Breast epithelium (tissue), 4 donors: ENCODE measurements at regions not wholly inside any gene's neighbourhood (a gene's known extent, or its start where the extent isn't known, plus 50 kb on each side); places are given as distances from the start of the nearest gene placed in this dataset.

Source experiments
- DNase-seq, 2 donors: peaks; one replicate each; pipeline ENCODE4 v3.0.0-alpha.2; 2019; ENCODE audit warnings: low spot score in 2 of 2
- H3K27ac ChIP-seq, 2 donors: fragments of 200-600 bp; sonication (generic) in 1 of 2; one replicate each; pipeline ENCODE4 v1.5.1; 2016 to 2019; ENCODE audit warnings: mild to moderate bottlenecking in 1 of 2
- H3K27me3 ChIP-seq, 2 donors: fragments of 200-600 bp; sonication (generic) in 1 of 2; one replicate each; pipeline versions ENCODE4 v1.5.1 to v1.6.0; 2017 to 2019; ENCODE audit warnings: control low read depth in 1 of 2, mild to moderate bottlenecking in 1 of 2
- H3K36me3 ChIP-seq: fragments of 200-600 bp; one replicate; pipeline ENCODE4 v1.5.1; 2019
- H3K4me1 ChIP-seq, 2 donors: fragments of 200-600 bp; sonication (generic); one replicate each; pipeline ENCODE4 v1.5.1; 2016 to 2019; ENCODE audit warnings: control low read depth in 1 of 2
- H3K4me3 ChIP-seq, 3 donors: fragments of 200-600 bp; sonication (generic); 1 replicate in 2 of 3; 2 replicates in 1 of 3; pipeline ENCODE4 v1.5.1; 2016 to 2019; ENCODE audit warnings: mild to moderate bottlenecking in 3 of 3, moderate library complexity in 2 of 3
- H3K9me3 ChIP-seq, 2 donors: fragments of 200-600 bp; sonication (generic) in 1 of 2; one replicate each; pipeline ENCODE4 v1.5.1; 2016 to 2019; ENCODE audit warnings: control low read depth in 1 of 2
- POLR2A ChIP-seq: fragments of 450-650 bp; IDR thresholded peaks from one replicate; pipeline ENCODE4 v1.6.1; 2016; ENCODE audit warnings: antibody characterized with exemption, mild to moderate bottlenecking, moderate library complexity
- POLR2AphosphoS5 ChIP-seq, 3 donors: sonication (generic); formaldehyde crosslinking; IDR thresholded peaks; one replicate each; pipeline ENCODE4 v1.6.1; 2017; ENCODE audit warnings: antibody characterized with exemption in 3 of 3
- intact Hi-C: fragments of 100-400 bp; cut with DNase I; formaldehyde crosslinking; loops from one replicate; pipeline ENCODE4 v1.15.1; 2023; ENCODE audit warnings: low total_unique reads
- TF ChIP-seq, protein P1 (sequence below), 3 donors: fragments of 450-650 bp; IDR thresholded peaks; one replicate each; pipeline ENCODE4 v1.5.1; 2016 to 2017; ENCODE audit warnings: antibody characterized with exemption in 3 of 3, mild to moderate bottlenecking in 3 of 3, moderate library complexity in 3 of 3

DNA sequence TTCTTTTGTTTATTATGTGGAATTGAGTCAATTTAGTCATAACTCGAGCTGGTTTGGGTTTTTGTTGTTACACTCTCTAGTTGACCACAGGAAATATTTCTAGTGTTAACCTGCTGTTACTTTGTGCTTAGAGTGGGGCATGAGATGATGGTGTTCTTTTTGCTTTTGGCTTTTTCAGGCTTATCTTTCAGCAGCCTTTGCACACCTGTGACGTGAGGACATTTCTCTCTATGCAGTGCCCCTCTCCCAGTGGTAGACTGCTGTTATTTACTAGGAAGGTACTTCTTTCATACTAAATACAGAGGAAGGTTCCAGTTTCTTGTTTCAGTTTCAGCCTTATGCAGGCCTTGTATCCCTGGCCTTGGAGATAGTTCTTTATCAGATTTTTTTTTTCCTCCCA is 766.8 kb upstream of the MAN1A1 start:
- no peak for DNase-seq
- no peaks in the 10 kb centered on the region for H3K36me3 ChIP-seq
- H3K27ac ChIP-seq = no peak overlapping the region
- H3K27me3 ChIP-seq = no peaks in the 10 kb centered on the region
- TF ChIP-seq POLR2A = no peak
- no peak for TF ChIP-seq POLR2AphosphoS5 (IDR thresholded peaks at IDR 0.05)
- TF ChIP-seq, protein P1, sequence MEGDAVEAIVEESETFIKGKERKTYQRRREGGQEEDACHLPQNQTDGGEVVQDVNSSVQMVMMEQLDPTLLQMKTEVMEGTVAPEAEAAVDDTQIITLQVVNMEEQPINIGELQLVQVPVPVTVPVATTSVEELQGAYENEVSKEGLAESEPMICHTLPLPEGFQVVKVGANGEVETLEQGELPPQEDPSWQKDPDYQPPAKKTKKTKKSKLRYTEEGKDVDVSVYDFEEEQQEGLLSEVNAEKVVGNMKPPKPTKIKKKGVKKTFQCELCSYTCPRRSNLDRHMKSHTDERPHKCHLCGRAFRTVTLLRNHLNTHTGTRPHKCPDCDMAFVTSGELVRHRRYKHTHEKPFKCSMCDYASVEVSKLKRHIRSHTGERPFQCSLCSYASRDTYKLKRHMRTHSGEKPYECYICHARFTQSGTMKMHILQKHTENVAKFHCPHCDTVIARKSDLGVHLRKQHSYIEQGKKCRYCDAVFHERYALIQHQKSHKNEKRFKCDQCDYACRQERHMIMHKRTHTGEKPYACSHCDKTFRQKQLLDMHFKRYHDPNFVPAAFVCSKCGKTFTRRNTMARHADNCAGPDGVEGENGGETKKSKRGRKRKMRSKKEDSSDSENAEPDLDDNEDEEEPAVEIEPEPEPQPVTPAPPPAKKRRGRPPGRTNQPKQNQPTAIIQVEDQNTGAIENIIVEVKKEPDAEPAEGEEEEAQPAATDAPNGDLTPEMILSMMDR (IDR thresholded peaks at IDR 0.05) = no peak
- intact Hi-C loops = no loop called here
- no peaks in the 10 kb centered on the region for H3K9me3 ChIP-seq
- H3K4me3 ChIP-seq = no peak overlapping the region
- H3K4me1 ChIP-seq = no peaks in the 10 kb centered on the region

DNA sequence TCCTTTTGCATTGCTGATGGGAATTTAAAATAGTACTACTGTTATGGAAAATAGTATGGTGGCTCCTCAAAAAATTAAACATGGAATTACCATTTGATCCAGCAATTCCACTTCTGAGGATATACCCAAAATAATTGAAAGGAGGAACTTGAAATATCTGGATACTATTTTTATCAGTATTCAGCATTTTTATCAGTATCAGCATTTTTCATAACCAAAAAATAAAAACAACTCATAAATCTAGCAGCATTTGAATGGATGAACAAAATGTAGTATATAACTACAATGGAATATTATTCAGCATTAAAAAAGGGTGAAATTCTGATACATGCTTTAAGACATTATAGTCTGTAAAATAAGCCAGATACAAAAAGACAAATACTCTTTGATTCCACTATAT is 763.4 kb upstream of the MAN1A1 start:
- Histone ChIP-seq H3K27me3 (no peaks in the 10 kb centered on the region), H3K36me3 (no peaks in the 10 kb centered on the region), H3K4me3 (no peak overlapping the region), H3K9me3 (no peaks in the 10 kb centered on the region), H3K4me1 (no peaks in the 10 kb centered on the region), H3K27ac (no peak overlapping the region)
- intact Hi-C loops = no loop called here
- no peak for TF ChIP-seq POLR2AphosphoS5 (IDR thresholded peaks at IDR 0.05)
- DNase-seq = no peak

DNA sequence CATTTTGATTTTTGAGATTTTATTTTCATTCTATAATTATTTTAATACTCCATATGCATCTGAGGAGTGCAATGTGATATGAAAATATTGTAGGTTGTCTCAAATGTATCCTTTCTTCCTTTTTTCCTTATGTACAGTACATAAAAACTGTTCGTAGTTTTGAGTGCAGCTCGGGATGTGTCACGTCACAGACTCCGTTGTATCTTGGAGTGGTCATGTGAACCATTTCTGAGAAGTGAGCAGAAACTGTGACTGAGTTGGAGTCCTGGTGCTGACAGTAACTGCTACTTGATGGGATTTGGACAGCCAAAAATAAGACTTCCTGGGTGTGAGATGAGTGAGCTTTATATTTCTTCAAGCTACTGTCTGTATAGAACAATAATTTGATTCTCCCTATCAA is 761.4 kb upstream of the MAN1A1 start:
- TF ChIP-seq, protein P1 (IDR thresholded peaks at IDR 0.05) = no peak
- no peak for TF ChIP-seq POLR2A
- TF ChIP-seq POLR2AphosphoS5 (IDR thresholded peaks at IDR 0.05) = no peak
- Histone ChIP-seq H3K9me3 (peaks cover 0 to 4% of the 10 kb centered on the region in 2 donors), H3K4me1 (no peaks in the 10 kb centered on the region), H3K4me3 (no peak overlapping the region), H3K27me3 (no peaks in the 10 kb centered on the region), H3K36me3 (no peaks in the 10 kb centered on the region), H3K27ac (no peak overlapping the region)
- intact Hi-C loops = no loop called here
- DNase-seq = no peak

DNA sequence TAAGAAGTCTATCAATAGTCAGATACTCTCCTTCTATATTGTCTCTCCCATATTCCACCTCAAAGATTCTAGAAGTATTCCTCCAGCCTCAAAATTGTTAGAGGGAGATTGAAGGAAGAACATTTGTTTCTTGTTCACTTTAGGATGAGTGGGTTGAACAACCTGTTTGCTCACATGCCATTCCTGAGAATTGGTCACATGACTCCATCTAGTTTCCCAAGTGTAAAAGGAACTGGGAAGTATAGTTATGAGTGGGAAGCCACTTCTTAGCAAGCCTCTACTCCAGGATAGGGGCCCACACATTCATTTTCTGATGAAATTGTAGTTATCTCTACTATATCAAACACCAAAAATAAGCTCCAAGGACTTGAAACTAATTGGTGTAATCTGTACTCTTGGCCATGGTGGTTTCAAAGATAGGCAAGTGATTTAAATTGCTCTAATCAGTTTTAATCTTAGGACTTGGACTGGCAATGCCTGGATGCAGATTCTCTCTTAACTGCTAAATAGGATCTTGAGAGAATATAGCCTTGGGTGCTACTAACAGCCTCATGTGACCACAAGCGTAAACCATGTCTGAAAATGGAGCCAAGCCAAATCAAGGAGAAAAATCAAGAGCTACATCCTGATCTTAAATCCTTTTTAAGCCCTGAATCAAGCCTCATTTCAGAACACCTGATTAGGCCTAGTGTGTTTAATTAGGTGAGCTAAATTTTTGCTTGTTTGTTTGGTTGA is 758.7 kb upstream of the MAN1A1 start:
- H3K27me3 ChIP-seq = no peaks in the 10 kb centered on the region
- DNase-seq = no peak
- TF ChIP-seq POLR2AphosphoS5 (IDR thresholded peaks at IDR 0.05) = no peak
- TF ChIP-seq, protein P1 (IDR thresholded peaks at IDR 0.05) = no peak
- no peak for TF ChIP-seq POLR2A
- peaks cover 0 to 11% of the 10 kb centered on the region in 2 donors for H3K9me3 ChIP-seq
- no peaks in the 10 kb centered on the region for H3K36me3 ChIP-seq
- H3K4me1 ChIP-seq = no peaks in the 10 kb centered on the region
- intact Hi-C loops = no loop called here
- no peak overlapping the region for H3K27ac ChIP-seq
- H3K4me3 ChIP-seq = no peak overlapping the region

DNA sequence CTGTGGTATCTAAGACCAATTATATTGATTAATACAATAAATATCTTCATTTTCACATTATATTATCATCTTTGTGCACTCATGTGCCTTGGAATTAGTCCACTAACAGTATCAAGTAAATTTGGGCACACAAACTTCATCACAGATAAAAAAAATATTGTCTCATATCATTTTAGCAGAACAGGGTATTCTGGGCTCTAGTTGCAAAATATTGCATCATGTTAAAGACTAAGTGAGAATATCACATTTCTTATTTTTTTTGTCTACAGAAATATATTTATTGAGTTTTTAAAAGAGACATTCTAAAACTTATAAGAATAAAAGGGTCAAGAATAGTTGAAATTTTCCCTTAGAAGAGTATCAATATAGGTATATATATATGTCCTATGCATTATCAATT is 754.1 kb upstream of the MAN1A1 start:
- Histone ChIP-seq H3K9me3 (peaks cover 0 to 11% of the 10 kb centered on the region in 2 donors), H3K4me3 (no peak overlapping the region), H3K27ac (no peak overlapping the region), H3K36me3 (no peaks in the 10 kb centered on the region), H3K4me1 (no peaks in the 10 kb centered on the region), H3K27me3 (no peaks in the 10 kb centered on the region)
- DNase-seq = no peak
- intact Hi-C loops = no loop called here
- TF ChIP-seq, protein P1 (IDR thresholded peaks at IDR 0.05) = no peak
